Fibroblast of skin of left quadriceps (primary cell): ENCODE measurements at regions not wholly inside any gene's neighbourhood (a gene's known extent, or its start where the extent isn't known, plus 50 kb on each side); places are given as distances from the start of the nearest gene placed in this dataset.

Source experiments
- DNase-seq, 2 experiments: peaks; one replicate each; pipeline ENCODE4 v3.0.0-alpha.2; 2013; ENCODE audit warnings: low read depth in 2 of 2

DNA sequence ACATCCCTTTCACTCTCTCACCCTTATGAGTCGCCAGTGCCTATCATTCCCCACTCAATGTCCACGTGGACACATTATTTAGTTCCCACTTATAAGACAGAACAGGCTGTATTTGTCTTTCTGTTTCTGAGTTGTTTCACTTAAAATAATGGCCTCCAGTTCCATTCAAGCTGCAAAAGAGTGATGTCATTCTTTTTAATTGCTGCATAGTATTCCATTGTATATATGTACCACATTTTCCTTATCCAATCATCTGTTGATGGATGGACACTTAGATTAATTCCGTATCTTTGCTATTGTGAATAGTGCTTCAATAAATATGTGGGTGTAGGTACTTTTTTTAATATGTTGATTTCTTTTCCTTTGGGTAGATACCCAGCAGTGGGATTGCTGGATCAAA, 79.1 kb downstream of the ZNF365 start:
- no peak for DNase-seq

GRCh38 chr10:62454687-62455397, 80.7 kb downstream of the ZNF365 start:
- DNase-seq: peak; percentile 55

DNA sequence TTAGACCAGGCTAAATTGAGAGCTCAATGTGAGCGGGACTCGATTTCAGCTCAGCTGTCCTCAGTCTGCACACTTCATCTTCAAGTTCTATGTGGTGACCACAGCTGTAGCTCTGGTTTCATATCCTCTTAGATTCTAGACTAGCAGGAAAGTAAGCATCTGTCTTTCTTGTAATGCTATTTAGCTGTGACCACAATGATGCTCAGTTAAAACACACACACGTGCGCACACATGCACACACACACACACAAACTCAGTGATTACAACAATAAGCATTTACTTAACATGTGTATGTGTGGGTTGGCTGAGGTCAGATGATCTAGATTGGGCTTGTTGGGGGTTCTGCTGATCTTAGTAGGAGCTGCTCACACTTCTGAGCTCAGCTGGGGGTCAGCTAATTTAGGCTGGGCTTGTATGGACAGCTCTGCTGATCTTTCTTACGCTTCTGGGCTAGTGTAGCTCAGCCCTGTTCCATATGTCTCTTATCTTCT, 82.5 kb downstream of the ZNF365 start:
- peak; percentile 44 to 45 for DNase-seq

GRCh38 chr10:62457196-62457595, 83.0 kb downstream of the ZNF365 start:
- no peak for DNase-seq

- no peak for DNase-seq
Measured at GRCh38 chr10:62457598-62457997, 83.4 kb downstream of the ZNF365 start.

- DNase-seq: peak; percentile 79 to 80
Measured at GRCh38 chr10:62459072-62459471, 84.9 kb downstream of the ZNF365 start.

GRCh38 chr10:62459500-62459899, 85.3 kb downstream of the ZNF365 start:
- no peak for DNase-seq

DNA sequence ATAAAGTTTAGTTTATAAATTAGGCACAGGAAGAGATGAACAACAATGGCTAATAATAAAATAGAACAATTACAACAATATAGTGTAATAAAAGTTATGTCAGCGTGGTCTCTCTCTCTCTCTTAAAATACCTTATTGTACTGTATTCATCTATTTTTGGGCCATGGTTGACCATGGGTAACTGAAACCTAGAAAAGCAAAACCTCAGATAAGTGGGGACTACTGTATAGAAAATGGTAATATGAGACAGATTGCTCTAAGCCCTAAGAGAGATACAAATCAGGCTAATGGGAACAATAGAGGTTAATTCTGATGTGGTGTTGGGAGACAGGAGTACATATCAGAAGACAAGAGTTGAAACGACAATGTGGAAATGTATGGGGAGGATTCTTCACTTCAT, 86.2 kb downstream of the ZNF365 start:
- no peak for DNase-seq

DNA sequence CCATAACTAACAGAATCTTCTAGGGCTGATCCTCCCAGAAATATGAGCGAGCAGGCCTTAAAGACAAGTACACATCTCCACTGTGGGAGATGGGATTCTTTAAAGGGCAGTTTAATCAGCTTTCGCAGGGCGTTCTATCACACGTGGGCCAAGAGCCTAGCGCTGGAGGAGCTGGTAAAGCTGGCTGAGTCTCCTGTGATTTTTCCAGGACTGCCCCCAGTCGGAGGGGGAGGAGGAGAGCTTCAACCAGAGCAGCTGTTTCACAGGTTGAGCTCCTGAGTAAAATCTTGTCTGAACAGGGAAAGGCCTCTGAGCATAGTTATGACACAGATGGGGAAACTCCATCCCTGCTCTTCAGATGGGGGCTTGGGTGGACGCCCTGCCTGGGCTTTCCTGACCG, 87.0 kb downstream of the ZNF365 start:
- no peak for DNase-seq

- no peak for DNase-seq
Measured at GRCh38 chr10:62462461-62462860, 88.3 kb downstream of the ZNF365 start.

GRCh38 chr10:62463364-62463763, 89.2 kb downstream of the ZNF365 start:
- DNase-seq: no peak

DNA sequence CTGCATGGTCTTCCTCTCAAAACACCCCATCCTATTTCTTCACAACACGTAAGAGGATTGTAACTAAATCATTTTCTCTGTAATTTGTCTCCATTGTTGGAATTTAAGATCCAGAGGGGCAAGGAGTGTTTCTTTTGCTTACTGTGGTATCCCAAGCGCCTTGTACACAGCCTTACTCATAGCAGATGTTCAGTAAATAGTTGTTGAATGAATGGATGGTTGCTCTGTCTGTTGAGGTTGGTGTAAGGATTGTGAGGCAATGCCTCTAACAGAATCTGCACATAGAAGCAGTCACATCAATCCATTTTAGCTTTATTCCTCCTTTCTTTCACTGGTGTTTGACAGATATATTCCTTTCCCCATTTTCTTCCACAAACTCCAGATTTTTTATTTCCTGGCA, 90.1 kb downstream of the ZNF365 start:
- no peak for DNase-seq

DNA sequence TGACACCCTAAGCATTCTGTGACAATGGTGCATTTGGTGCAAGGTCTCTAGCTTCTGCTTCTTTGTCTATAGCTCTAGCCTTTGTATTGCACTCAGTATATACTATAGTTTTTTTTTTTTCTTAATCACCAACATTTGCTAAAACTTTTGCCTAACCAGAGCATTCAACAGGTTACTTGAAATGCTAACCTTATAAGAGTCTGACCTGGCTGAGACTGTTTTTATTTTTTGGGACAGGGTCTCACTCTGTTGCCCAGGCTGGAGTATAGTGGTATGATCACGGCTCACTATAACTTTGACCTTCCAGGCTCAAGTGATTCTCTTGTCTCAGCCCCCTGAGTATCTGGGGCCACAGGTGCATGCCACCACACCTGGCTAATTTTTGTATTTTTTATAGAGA, 92.4 kb downstream of the ZNF365 start:
- no peak for DNase-seq

DNA sequence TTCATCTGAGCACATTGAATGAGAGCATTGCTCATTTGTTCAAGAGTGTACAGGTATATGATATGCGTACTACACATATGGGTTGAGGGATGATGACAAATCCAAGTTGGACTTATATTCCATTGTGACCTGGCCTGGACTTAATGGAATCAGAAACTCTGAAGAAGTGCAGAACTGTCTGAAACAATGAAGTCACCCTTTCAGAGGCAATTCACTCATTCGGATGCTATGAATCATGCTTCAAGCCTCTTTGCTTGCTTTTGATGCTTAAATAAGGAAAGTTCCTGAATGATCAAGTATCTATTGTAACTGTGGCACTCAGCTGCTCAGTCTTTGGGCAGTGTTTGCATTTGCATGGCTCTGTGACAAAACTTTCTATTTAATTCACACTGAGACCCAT, 93.4 kb downstream of the ZNF365 start:
- DNase-seq: no peak

DNA sequence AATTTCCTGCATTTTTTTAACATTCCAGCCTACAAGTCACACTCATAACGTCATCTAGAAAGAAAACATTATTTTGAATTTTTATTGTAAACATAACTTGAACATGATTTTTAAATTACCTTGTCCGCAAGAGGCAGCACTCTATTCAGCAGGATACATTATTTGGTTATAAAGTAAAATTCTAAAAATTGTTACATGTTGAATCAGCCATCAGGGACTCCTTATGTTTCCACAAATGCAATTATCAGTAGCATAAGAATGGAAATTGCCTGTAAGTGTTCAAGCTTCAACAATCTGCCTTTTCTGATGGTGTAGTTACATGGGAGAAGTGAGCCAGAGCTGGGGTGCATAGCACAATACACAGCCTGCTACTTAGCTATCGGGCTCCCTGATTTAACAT, 97.5 kb downstream of the ZNF365 start:
- peak; percentile 34 to 36 for DNase-seq

GRCh38 chr10:62473241-62473640, 99.1 kb downstream of the ZNF365 start:
- no peak for DNase-seq

- no peak for DNase-seq
Measured at GRCh38 chr10:62475551-62475950, 101.4 kb downstream of the ZNF365 start.

DNA sequence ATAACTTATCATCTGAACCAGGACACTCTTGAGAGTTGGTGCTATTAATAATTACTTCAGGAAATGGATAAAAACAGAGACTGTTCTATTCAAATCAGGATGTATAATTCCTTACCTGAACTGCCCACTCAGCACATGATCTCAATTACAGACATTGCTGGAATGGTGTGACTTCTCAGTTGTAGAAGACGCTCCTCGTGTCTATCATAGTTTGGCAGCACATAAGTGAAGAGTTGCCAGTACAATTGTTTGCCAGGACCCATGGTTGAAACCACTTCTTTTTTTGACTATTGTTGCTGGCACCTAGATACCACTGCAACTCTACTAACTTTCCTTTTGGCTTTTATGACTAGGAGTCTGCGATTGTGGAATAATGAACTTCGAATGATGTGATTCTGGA, 105.4 kb downstream of the ZNF365 start:
- DNase-seq: no peak

DNA sequence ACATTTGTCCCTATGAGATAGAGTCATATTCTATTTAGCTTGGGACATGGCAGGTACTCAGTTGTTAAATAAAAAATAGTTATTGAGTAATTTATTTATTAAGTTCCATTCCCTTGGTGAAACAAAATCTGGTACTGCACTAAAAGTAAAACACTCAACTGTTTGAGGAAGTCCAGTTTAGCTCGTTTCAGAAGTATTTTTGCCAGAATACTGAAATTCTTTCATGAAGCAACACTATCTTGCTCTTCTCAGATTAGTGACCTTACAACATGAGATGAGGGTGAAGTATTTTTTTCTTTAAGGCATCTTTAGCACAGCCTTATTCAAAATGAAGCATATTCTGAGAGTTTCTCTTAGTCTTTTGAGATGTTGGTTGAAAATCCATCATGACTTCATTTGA, 106.0 kb downstream of the ZNF365 start:
- no peak for DNase-seq

GRCh38 chr10:62482581-62482980, 108.4 kb downstream of the ZNF365 start:
- no peak for DNase-seq

- DNase-seq: no peak
Measured at GRCh38 chr10:62491597-62491996, 117.4 kb downstream of the ZNF365 start.

DNA sequence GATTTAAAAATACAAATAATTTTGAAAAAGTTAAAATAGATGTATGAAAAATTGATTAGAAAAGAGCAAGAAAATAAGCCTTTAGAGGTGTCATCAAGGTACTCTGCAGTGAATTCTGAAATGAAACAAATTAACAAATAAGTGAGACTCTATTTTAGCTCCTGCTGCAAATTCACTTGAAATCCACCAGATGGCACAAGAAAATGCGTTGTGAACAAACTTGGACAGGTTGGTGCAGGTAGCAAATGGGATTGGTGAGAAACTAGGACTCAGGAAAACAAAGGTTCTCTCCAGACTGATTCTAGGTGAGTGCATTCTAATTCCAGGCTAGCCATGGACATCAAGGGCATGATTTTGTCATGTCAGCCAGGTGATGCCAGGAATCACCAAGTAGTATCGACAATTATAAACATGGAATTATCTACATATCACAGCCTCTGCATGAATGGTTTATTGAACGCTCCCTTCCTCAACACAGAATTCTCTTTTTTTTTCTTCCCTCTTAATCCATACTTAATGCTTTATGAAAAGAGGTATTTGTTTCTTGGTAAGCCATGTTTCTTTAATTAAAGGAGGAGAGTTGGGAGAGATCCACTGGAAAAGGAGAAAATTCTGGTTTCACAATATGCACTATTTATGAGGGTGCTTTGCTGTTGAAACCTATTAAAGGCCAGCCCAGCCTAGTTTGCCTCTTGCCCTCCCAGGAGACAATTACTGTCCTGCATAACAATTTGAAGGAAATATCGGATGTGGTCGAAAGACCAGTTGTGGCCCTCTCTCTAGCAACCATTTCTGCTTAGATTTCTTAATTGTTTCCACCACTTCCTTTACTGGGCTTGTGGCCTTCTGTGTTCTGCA, 118.1 kb downstream of the ZNF365 start:
- DNase-seq: peak; percentile 42 to 47

DNA sequence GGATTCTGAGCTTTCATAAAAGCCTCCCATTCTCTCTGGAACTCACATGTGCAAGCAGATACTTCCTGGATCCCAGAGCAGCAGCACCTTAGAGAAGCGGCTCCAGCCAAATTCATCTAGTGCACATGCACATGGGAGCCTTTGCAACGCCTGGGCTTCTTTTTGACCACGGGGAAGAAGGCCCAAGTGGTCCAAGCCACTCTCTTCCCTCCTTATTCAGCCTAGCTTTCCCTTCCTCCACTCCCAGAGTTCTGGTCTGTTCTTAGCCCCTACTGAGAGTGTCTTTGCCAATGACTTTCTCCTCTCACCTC, 118.7 kb downstream of the ZNF365 start:
- no peak for DNase-seq
